ENCODE measurements at regions not wholly inside any gene's neighbourhood (a gene's known extent, or its start where the extent isn't known, plus 50 kb on each side); places are given as distances from the start of the nearest gene placed in this dataset.

GRCh38 chr1:30819244-30819571 is 61.6 kb upstream of the LAPTM5 start:
- no peak for DNase-seq

GRCh38 chr1:30818568-30819243 is 61.1 kb upstream of the LAPTM5 start:
- DNase-seq, result no peak

DNA sequence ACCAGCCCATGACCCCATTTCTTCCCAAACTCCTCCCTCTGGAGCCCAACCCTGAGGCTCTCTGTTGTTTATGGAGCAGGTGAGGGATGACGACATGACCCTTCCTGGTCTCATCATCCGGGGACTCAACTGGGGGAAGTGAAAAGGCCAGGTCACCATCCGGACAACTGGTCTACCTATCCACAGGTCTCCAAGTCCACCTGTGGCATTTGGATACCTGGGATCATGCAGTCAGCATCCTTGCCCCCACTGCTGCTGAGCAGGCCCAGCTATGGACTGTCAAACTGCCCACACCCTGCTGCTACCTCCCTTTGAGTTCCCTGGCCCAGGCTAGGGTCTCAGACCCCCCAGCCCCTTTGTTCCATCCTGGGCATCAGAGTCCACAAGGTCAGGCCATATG is 60.0 kb upstream of the LAPTM5 start:
- no peak for DNase-seq

DNA sequence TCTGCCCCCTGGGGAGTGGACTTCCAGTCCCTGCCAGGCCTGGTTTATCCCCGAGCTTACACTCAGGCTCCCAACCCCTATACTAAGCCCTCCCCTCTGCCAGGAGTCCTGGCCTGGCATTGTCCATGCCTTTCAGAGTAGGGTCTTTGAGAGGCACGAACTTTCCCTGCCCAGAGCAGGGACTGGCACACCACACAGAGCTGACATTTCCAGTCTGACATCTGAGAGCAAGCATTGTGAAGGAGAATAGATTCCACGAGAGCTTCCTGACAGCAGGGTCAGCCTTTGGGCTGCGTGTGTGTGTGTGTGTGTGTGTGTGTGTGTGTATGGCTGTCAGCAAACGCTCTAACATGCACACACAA is 59.5 kb upstream of the LAPTM5 start:
- no peak for DNase-seq

- DNase-seq, result peak; percentile 72
These were observed 58.9 kb upstream of the LAPTM5 start for GRCh38 chr1:30816211-30817076.

GRCh38 chr1:30815556-30815955 is 58.0 kb upstream of the LAPTM5 start:
- DNase-seq, result no peak

- no peak for DNase-seq
These were observed 56.7 kb upstream of the LAPTM5 start for GRCh38 chr1:30814292-30814691.

- no peak for DNase-seq
These were observed 54.5 kb upstream of the LAPTM5 start for GRCh38 chr1:30812076-30812475.

- DNase-seq, result no peak
These were observed 53.6 kb upstream of the LAPTM5 start for GRCh38 chr1:30811187-30811586.

DNA sequence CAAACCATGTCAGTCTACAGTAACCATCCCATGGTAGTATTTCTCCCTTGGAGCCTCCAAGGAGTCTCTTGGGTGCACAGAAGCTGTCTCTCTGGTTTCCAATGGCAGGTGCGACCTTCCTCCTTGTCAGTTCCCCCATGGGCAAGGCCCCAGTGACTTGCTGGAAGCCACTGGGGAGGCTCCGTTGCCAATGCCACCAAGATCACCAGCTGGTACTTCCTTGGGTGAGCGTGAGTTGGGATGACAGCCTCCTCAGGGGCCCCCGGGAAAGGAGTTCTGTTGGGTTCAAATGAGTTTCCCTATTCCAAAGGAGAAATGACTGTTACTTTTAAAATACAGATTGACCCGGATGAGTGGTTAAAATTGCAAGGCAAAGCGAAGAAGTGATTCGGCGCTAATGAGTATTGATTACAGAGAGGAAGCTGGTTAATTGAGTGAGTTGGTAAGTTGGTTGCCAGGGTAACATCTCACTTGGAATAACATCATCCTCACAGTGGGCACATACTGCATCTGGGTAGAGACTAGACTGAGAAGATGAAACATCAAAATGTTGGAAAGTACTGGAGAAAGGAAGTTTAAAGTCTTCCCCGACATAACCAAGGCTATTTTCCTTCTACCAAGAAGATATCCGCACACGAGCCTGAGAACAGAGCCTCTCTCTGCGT is 53.0 kb upstream of the LAPTM5 start:
- no peak for DNase-seq

- DNase-seq, result no peak
These were observed 52.1 kb upstream of the LAPTM5 start for GRCh38 chr1:30809514-30810263.

GRCh38 chr1:30808067-30808662 is 50.6 kb upstream of the LAPTM5 start:
- no peak for DNase-seq

DNA sequence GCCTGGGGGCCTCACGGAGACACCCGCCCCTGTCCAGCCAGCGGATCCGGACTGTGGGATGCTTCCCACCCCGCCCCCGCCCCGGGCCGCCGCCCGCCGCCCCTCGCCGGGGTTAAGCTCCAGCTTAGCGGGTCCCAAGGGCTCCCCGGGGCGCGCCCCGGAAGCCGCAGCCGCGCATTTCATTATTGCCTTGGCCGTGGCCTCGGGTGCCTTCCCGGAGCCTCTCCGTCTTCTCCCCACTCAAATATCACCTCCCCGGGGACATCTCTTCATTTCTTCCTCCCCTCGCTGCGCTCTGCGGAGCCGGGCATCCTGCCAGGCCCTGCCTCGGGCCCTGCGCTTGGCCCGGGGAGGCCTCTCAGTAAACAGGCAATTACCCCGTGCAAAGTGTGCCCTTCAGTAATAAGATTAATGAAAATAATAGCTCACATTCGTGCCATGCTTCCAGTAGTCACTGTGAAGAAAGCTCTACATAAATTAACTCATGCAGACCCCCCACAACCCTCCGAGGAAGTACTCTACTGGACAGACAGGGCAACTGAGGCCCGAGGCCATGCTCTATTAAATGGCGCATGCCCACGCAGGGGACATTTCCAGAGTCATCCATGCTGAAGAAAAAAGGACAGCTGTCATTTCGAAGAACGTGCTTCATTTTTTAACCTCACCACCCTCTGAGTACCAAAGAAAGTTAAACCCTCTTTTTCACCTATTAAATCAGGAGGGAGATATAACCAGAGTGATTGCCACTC is 49.9 kb upstream of the LAPTM5 start:
- DNase-seq, result peak; percentile 78
